GM10248 (cell line): ENCODE measurements at regions not wholly inside any gene's neighbourhood (a gene's known extent, or its start where the extent isn't known, plus 50 kb on each side); places are given as distances from the start of the nearest gene placed in this dataset.

Experiments used
- CTCF ChIA-PET: fragments of 300-600 bp; sonication (Branson Sonifier 250); formaldehyde crosslinking; extraction: SDS; loops from one replicate; lab custom pipeline; 2021; ENCODE audit warnings: antibody characterized with exemption; lab: Yijun Ruan, JAX
- POLR2A ChIA-PET: fragments of 350-650 bp; sonication (Branson Sonifier 250); formaldehyde crosslinking; extraction: SDS; loops from one replicate; lab custom pipeline; 2020; ENCODE audit warnings: antibody characterized with exemption; lab: Yijun Ruan, JAX
- DNase-seq: peaks from one replicate; pipeline ENCODE4 v3.0.0; 2012; ENCODE audit errors: extremely low spot score
- CTCF ChIP-seq: IDR thresholded peaks from 2 replicates; pipeline ENCODE4 v1.5.1; 2012; ENCODE audit warnings: mild to moderate bottlenecking, low read depth; ENCODE audit errors: extremely low read depth, missing control alignments, control extremely low read depth

- ChIA-PET CTCF (no interaction called here), POLR2A (no interaction called here)
- TF ChIP-seq CTCF, result no peak
- no peak for DNase-seq
Observed at GRCh38 chr9:90342607-90343006, 300.0 kb downstream of the DIRAS2 start.

GRCh38 chr9:90343366-90343765 is 299.3 kb downstream of the DIRAS2 start:
- DNase-seq, result no peak
- POLR2A ChIA-PET, result no interaction called here

GRCh38 chr9:90343991-90344390 is 298.6 kb downstream of the DIRAS2 start:
- ChIA-PET CTCF (no interaction called here), POLR2A (no interaction called here)
- no peak for DNase-seq
- TF ChIP-seq CTCF, result no peak

More at GRCh38 chr9:90343366-90343765, 299.3 kb downstream of the DIRAS2 start:
- no peak for TF ChIP-seq CTCF
- CTCF ChIA-PET, result no interaction called here

- no peak for TF ChIP-seq CTCF
- no peak for DNase-seq
- CTCF ChIA-PET, result no interaction called here
- POLR2A ChIA-PET, result no interaction called here
Observed at GRCh38 chr9:90365666-90366065, 277.0 kb downstream of the DIRAS2 start.

GRCh38 chr9:90368241-90368640 is 274.4 kb downstream of the DIRAS2 start:
- ChIA-PET POLR2A (no interaction called here), CTCF (interaction anchor here (1.1 to 2.0 kb wide), 2 partner anchors 10 to 19 kb away, joined by 3 to 7 read pairs; no protein-coding TSS in a partner anchor)
- no peak for DNase-seq
- no peak for TF ChIP-seq CTCF

GRCh38 chr9:90368928-90369327 is 273.7 kb downstream of the DIRAS2 start:
- no peak for DNase-seq
- ChIA-PET CTCF (interaction anchor here (2.0 kb wide), 1 partner anchor 9 kb away, joined by 7 read pairs; no protein-coding TSS in a partner anchor), POLR2A (no interaction called here)
- TF ChIP-seq CTCF, result no peak
